Upper lobe of left lung (tissue), 6 donors: ENCODE measurements at regions not wholly inside any gene's neighbourhood (a gene's known extent, or its start where the extent isn't known, plus 50 kb on each side); places are given as distances from the start of the nearest gene placed in this dataset.
"Not testable (repeated sequence)": the region's sequence is repeated elsewhere in the genome, so short reads cannot be mapped to it uniquely, and the experiment has no call there.

ENCODE experiments used
- ATAC-seq, 2 donors: fragments of 200-7000 bp; cut with Tn5 transposase; one replicate each; pipeline ENCODE4 v1.9.1; 2022; ENCODE audit warnings: mild to moderate bottlenecking in 2 of 2, moderate library complexity in 2 of 2; ENCODE audit not compliant: low FRiP score in 2 of 2
- DNase-seq, 2 donors: peaks; one replicate each; pipeline ENCODE4 v3.0.0-alpha.2; 2019 to 2020
- H3K27ac ChIP-seq, 4 donors: fragments of 200-600 bp; sonication (generic); one replicate each; pipeline ENCODE4 v1.5.1; 2016 to 2019
- H3K27me3 ChIP-seq, 4 donors: fragments of 200-600 bp; sonication (generic); one replicate each; pipeline ENCODE4 v1.5.1; 2017 to 2019
- H3K36me3 ChIP-seq, 4 donors: fragments of 200-600 bp; sonication (generic); one replicate each; pipeline ENCODE4 v1.5.1; 2016 to 2019
- H3K4me1 ChIP-seq, 4 donors: fragments of 200-600 bp; sonication (generic); one replicate each; pipeline ENCODE4 v1.5.1; 2018 to 2019
- H3K4me3 ChIP-seq, 4 donors: fragments of 200-600 bp; sonication (generic); one replicate each; pipeline ENCODE4 v1.5.1; 2017 to 2019; ENCODE audit warnings: mild to moderate bottlenecking in 2 of 4, moderate library complexity in 1 of 4
- H3K9me3 ChIP-seq, 4 donors: fragments of 200-600 bp; sonication (generic); one replicate each; pipeline ENCODE4 v1.5.1; 2018 to 2019
- CTCF ChIP-seq, 6 experiments: fragments of 450-650 bp in 4 of 6; fragments of 200-600 bp in 2 of 6; sonication (generic) in 2 of 6; IDR thresholded peaks; one replicate each; pipeline ENCODE4 v1.5.1; 2016 to 2019; ENCODE audit warnings: antibody characterized with exemption in 6 of 6
- WGBS, 2 donors: methylation state at CpG; one replicate each; pipeline ENCODE4 v1.1.5; 2017 to 2018; 5-methylcytosine and 5-hydroxymethylcytosine counted together
- donor health status: DM: no; HTN: no; CAD: no; lungs with moderate emphysema.
- donor health status: DM: no; HTN: yes; CAD: no; lungs with severe emphysema.

GRCh38 chr9:42550789-42551357 is 367.4 kb downstream of the SPATA31A6 start:
- DNase-seq, H3K27me3 ChIP-seq, H3K27ac ChIP-seq, H3K9me3 ChIP-seq, H3K4me1 ChIP-seq, H3K36me3 ChIP-seq: not testable (repeated sequence)
- ATAC-seq: peak in 1 of 2 donors; percentile 69
- 4 to 40% methylated on average over 1 to 5 of the region's 36 CpGs for WGBS, 2 donors
- peak overlapping the region in 1 of 4 donors; percentile 27 for H3K4me3 ChIP-seq
- peak in 1 of 6 experiments; percentile 36 for TF ChIP-seq CTCF (IDR thresholded peaks at IDR 0.05)

- H3K4me1 ChIP-seq, H3K4me3 ChIP-seq, H3K27me3 ChIP-seq, H3K36me3 ChIP-seq, DNase-seq, ATAC-seq, H3K9me3 ChIP-seq, H3K27ac ChIP-seq: not testable (repeated sequence)
- WGBS, 2 donors: no CpG with 5 or more reads among the region's 15 CpGs
Measured at GRCh38 chr9:42568530-42568929, 385.1 kb downstream of the SPATA31A6 start.

GRCh38 chr9:42568942-42569556 is 385.6 kb downstream of the SPATA31A6 start:
- no CpG with 5 or more reads among the region's 34 CpGs for whole genome bisulfite sequencing, 2 donors
- H3K4me1 ChIP-seq, H3K9me3 ChIP-seq, ATAC-seq, H3K27me3 ChIP-seq, H3K27ac ChIP-seq, H3K36me3 ChIP-seq: not testable (repeated sequence)
- peak in 1 of 2 donors; percentile 18 for DNase-seq
- H3K4me3 ChIP-seq: peak overlapping the region in 2 of 4 donors; percentile 25 to 41

- not testable (repeated sequence) for H3K4me3 ChIP-seq, ATAC-seq, H3K9me3 ChIP-seq, H3K4me1 ChIP-seq, H3K27ac ChIP-seq, H3K36me3 ChIP-seq, DNase-seq, H3K27me3 ChIP-seq
- 72 to 79% methylated on average over 5 of the region's 8 CpGs for WGBS, 2 donors
Measured at GRCh38 chr9:42577851-42578250, 394.4 kb downstream of the SPATA31A6 start.
